Loucy (cell line): ENCODE measurements at regions not wholly inside any gene's neighbourhood (a gene's known extent, or its start where the extent isn't known, plus 50 kb on each side); places are given as distances from the start of the nearest gene placed in this dataset.

Experiments
- CTCF ChIP-seq: fragments of 200-600 bp; sonication (generic); conservative IDR thresholded peaks from 2 replicates; pipeline ENCODE4 v1.5.1; 2014; ENCODE audit warnings: mild to moderate bottlenecking, antibody characterized with exemption, low read length
- EZH2phosphoT487 ChIP-seq: fragments of 200-600 bp; IDR thresholded peaks from 2 replicates; pipeline ENCODE4 v1.6.1; 2018; ENCODE audit warnings: antibody characterized with exemption, mild to moderate bottlenecking, moderate library complexity, borderline replicate concordance

GRCh38 chr4:20412072-20412471 is 160.4 kb downstream of the SLIT2 start:
- no peak for TF ChIP-seq CTCF
- TF ChIP-seq EZH2phosphoT487 = no peak
